GM12878 (cell line): ENCODE measurements at regions not wholly inside any gene's neighbourhood (a gene's known extent, or its start where the extent isn't known, plus 50 kb on each side); places are given as distances from the start of the nearest gene placed in this dataset.

Experiments used
- ATAC-seq: fragments of 200-7000 bp; cut with Tn5 transposase; 3 replicates; pipeline ENCODE4 v1.9.1; 2020; ENCODE audit warnings: mild to moderate bottlenecking, moderate library complexity
- BruUV-seq: library from RNA; stranded (reverse); fragments of 400-500 nt; replicated peaks from 2 replicates; lab custom pipeline; 2021; lab: Mats Ljungman, UMichigan
- CTCF ChIA-PET: fragments of 300-600 bp; sonication (Branson Sonifier 250); formaldehyde crosslinking; extraction: SDS; loops from one replicate; lab custom pipeline; 2021; ENCODE audit warnings: inconsistent platforms; lab: Yijun Ruan, JAX
- POLR2A ChIA-PET: fragments of 350-600 bp; formaldehyde crosslinking; extraction: SDS; loops from one replicate; lab custom pipeline; 2021; ENCODE audit warnings: inconsistent platforms; lab: Charles Lee
- RAD21 ChIA-PET: fragments of 300-600 bp; sonication (Branson Sonifier 250); formaldehyde crosslinking; loops from one replicate; lab custom pipeline; 2023; ENCODE audit warnings: antibody characterized with exemption; ENCODE audit not compliant: unreplicated experiment; lab: Charles Lee
- SMC1A ChIA-PET: fragments of 300-600 bp; sonication (Branson Sonifier 250); formaldehyde crosslinking; loops from one replicate; lab custom pipeline; 2023; ENCODE audit not compliant: unreplicated experiment, uncharacterized antibody; lab: Charles Lee
- DNase-seq: peaks from one replicate; pipeline ENCODE4 v3.0.0-alpha.2; 2011; ENCODE audit warnings: low read depth, low spot score
- FAIRE-seq: peaks from 3 replicates; lab custom pipeline; 2011; peaks lifted over from hg19 to GRCh38; lab: Jason Lieb, UNC
- H2AFZ ChIP-seq: 2 replicates; pipeline ENCODE4 v1.6.0; 2011; ENCODE audit warnings: low read depth, low read length, control low read depth; ENCODE audit not compliant: control insufficient read depth
- H3K27ac ChIP-seq: 2 replicates; pipeline ENCODE4 v1.5.1; 2011; ENCODE audit warnings: control low read depth; ENCODE audit not compliant: control insufficient read depth, insufficient read depth
- H3K27me3 ChIP-seq, 2 experiments: replicated peaks in 1 of 2; 2 replicates each; pipeline versions ENCODE4 v1.6.0 to v1.6.1; 2011; ENCODE audit warnings: low read length in 1 of 2; ENCODE audit not compliant: control insufficient read depth in 2 of 2, insufficient read depth in 2 of 2
- H3K36me3 ChIP-seq, 2 experiments: 2 replicates each; pipeline ENCODE4 v1.5.1; 2011; ENCODE audit warnings: low read length in 1 of 2; ENCODE audit not compliant: control insufficient read depth in 2 of 2, insufficient read depth in 2 of 2
- H3K4me1 ChIP-seq: 2 replicates; pipeline ENCODE4 v1.6.1; 2011; ENCODE audit warnings: mild to moderate bottlenecking, low read length, moderate library complexity, mixed read lengths; ENCODE audit not compliant: control insufficient read depth, insufficient read depth
- H3K4me2 ChIP-seq: 2 replicates; pipeline ENCODE4 v1.6.0; 2011; ENCODE audit warnings: control low read depth; ENCODE audit not compliant: control insufficient read depth, insufficient read depth
- H3K4me3 ChIP-seq: fragments of 200-600 bp; sonication (generic); 2 replicates; pipeline ENCODE4 v1.5.1; 2016
- H3K79me2 ChIP-seq: 2 replicates; pipeline ENCODE4 v1.6.0; 2011; ENCODE audit warnings: low read length; ENCODE audit not compliant: control insufficient read depth, insufficient read depth
- H3K9ac ChIP-seq: 2 replicates; pipeline ENCODE4 v1.8.0; 2011; ENCODE audit warnings: low read length, control low read depth, mixed read lengths; ENCODE audit not compliant: control insufficient read depth, insufficient read depth
- H3K9me3 ChIP-seq: replicated peaks from 3 replicates; pipeline ENCODE4 v1.5.1; 2011; ENCODE audit warnings: mild to moderate bottlenecking, low read length; ENCODE audit not compliant: control insufficient read depth, insufficient read depth
- H4K20me1 ChIP-seq: 2 replicates; pipeline ENCODE4 v1.6.0; 2011; ENCODE audit not compliant: control insufficient read depth, insufficient read depth
- CEBPZ ChIP-seq: fragments of 150-350 bp; IDR thresholded peaks from 2 replicates; pipeline ENCODE4 v1.6.1; 2016; ENCODE audit warnings: low read depth, low read length
- CREB1 ChIP-seq: IDR thresholded peaks from 2 replicates; pipeline ENCODE4 v1.6.1; 2012; ENCODE audit warnings: low read depth, mild to moderate bottlenecking, inconsistent platforms
- EED ChIP-seq: sonication (generic); IDR thresholded peaks from 2 replicates; pipeline ENCODE4 v1.6.1; 2016; ENCODE audit warnings: antibody characterized with exemption, low read depth
- EP300 ChIP-seq, 2 experiments: fragments of 150-350 bp in 1 of 2; IDR thresholded peaks; 2 replicates each; pipeline ENCODE4 v1.6.1; 2011 to 2012; ENCODE audit warnings: low read depth in 2 of 2, low read length in 2 of 2, borderline replicate concordance in 1 of 2, improper control_type of control experiment in 1 of 2, inconsistent platforms in 1 of 2; ENCODE audit not compliant: control insufficient read depth in 1 of 2
- IKZF2 ChIP-seq, 2 experiments: fragments of 450-650 bp; IDR thresholded peaks; 2 replicates each; pipeline ENCODE4 v1.6.1; 2017; ENCODE audit warnings: mild to moderate bottlenecking in 2 of 2, moderate library complexity in 2 of 2
- JUNB ChIP-seq: IDR thresholded peaks from 2 replicates; pipeline ENCODE4 v1.6.1; 2016; ENCODE audit warnings: antibody characterized with exemption, mild to moderate bottlenecking
- MEF2B ChIP-seq: fragments of 450-650 bp; IDR thresholded peaks from 2 replicates; pipeline ENCODE4 v1.6.1; 2018; ENCODE audit warnings: mild to moderate bottlenecking, moderate library complexity; ENCODE audit not compliant: partially characterized antibody, poor library complexity, severe bottlenecking
- MXI1 ChIP-seq: fragments of 150-350 bp; IDR thresholded peaks from 2 replicates; pipeline ENCODE4 v1.6.1; 2011; ENCODE audit warnings: low read depth, mild to moderate bottlenecking, inconsistent platforms, low read length, improper control_type of control experiment
- MYB ChIP-seq: fragments of 150-350 bp; IDR thresholded peaks from 2 replicates; pipeline ENCODE4 v1.6.1; 2014; ENCODE audit warnings: mild to moderate bottlenecking, low read depth, low read length, borderline replicate concordance
- POLR2A ChIP-seq: IDR thresholded peaks from 2 replicates; pipeline ENCODE4 v1.6.1; 2011; ENCODE audit warnings: low read depth, mild to moderate bottlenecking, low read length
- POLR2AphosphoS2 ChIP-seq: IDR thresholded peaks from 2 replicates; pipeline ENCODE4 v1.6.1; 2011; ENCODE audit warnings: low read depth, mild to moderate bottlenecking, low read length, improper control_type of control experiment, moderate library complexity
- POLR2AphosphoS5 ChIP-seq: IDR thresholded peaks from 2 replicates; pipeline ENCODE4 v1.6.1; 2011; ENCODE audit warnings: mild to moderate bottlenecking, low read length, inconsistent platforms
- WGBS: methylation state at CpG from one replicate; pipeline ENCODE4 v1.1.6; 2016; ENCODE audit warnings: low lambda C conversion rate; ENCODE audit not compliant: insufficient replicate concordance, insufficient coverage; ENCODE audit errors: missing lambda C conversion rate; 5-methylcytosine and 5-hydroxymethylcytosine counted together
- in situ Hi-C: fragments of 300-500 bp; cut with MboI; formaldehyde crosslinking; loops from 9 replicates; pipeline ENCODE4 v1.14.3; 2018; ENCODE audit warnings: mixed read lengths
- intact Hi-C: fragments of 100-400 bp; cut with micrococcal nuclease; formaldehyde crosslinking; loops from one replicate; pipeline ENCODE4 v1.14.2; 2022; ENCODE audit not compliant: unreplicated experiment
- TF ChIP-seq, protein P1 (sequence below): fragments of 450-650 bp; IDR thresholded peaks from 2 replicates; pipeline ENCODE4 v1.6.1; 2017; ENCODE audit warnings: low read depth, mild to moderate bottlenecking, moderate library complexity
- TF ChIP-seq, protein P2 (sequence below): IDR thresholded peaks from 2 replicates; pipeline ENCODE4 v1.6.1; 2012; ENCODE audit warnings: low read depth, low read length, improper control_type of control experiment

GRCh38 chr1:234980645-234981396 lies 147.8 kb downstream of the TOMM20 start:
- no TSS peak for BruUV-seq
- no peaks in the 10 kb centered on the region for H4K20me1 ChIP-seq
- ChIA-PET POLR2A (interaction anchor here (0.8 to 11.5 kb wide), 8 partner anchors 9 to 377 kb away, joined by 3 to 111 read pairs (median 6); no protein-coding TSS in a partner anchor), SMC1A (interaction anchor here (0.8 to 13.6 kb wide), 19 partner anchors 8 to 492 kb away, joined by 3 to 229 read pairs (median 7); no protein-coding TSS in a partner anchor), RAD21 (interaction anchor here (0.8 to 13.6 kb wide), 15 partner anchors 8 to 483 kb away, joined by 3 to 258 read pairs (median 32); no protein-coding TSS in a partner anchor), CTCF (interaction anchor here (0.8 to 7.3 kb wide), 8 partner anchors 8 to 103 kb away, joined by 3 to 43 read pairs (median 6); no protein-coding TSS in a partner anchor)
- peak overlapping the region; percentile 43 for H2AFZ ChIP-seq
- H3K9me3 ChIP-seq, result no peaks in the 10 kb centered on the region; the same call in 1 of the 3 replicates
- DNase-seq (peak; percentile 85), FAIRE-seq (peak; percentile 13), ATAC-seq (peak; percentile 53)
- H3K4me2 ChIP-seq, result peak overlapping the region; percentile 91
- H3K79me2 ChIP-seq, result peaks cover 9% of the 10 kb centered on the region
- intact Hi-C loops (no loop called here), in situ Hi-C loops (no loop called here)
- H3K9ac ChIP-seq, result peak overlapping the region; percentile 90
- no peaks in the 10 kb centered on the region for H3K27me3 ChIP-seq
- H3K36me3 ChIP-seq, result no peaks in the 10 kb centered on the region
- peak overlapping the region; percentile 98 for H3K27ac ChIP-seq
- peaks cover 85% of the 10 kb centered on the region for H3K4me1 ChIP-seq
- 1% methylated on average over 18 of the region's 18 CpGs for WGBS
- peak overlapping the region; percentile 29; the same call in 1 of the 2 replicates for H3K4me3 ChIP-seq
- TF ChIP-seq EP300 (IDR thresholded peaks at IDR 0.05; ENCODE audit: borderline replicate concordance in 1 of 2, control insufficient read depth in 1 of 2, low read depth in 2 of 2, low read length in 2 of 2), result peak in 1 of 2 experiments; percentile 86
- TF ChIP-seq POLR2A, result peak; percentile 69
- peak; percentile 27; the same call in 1 of the 2 replicates for TF ChIP-seq POLR2AphosphoS2
- TF ChIP-seq, protein P1, sequence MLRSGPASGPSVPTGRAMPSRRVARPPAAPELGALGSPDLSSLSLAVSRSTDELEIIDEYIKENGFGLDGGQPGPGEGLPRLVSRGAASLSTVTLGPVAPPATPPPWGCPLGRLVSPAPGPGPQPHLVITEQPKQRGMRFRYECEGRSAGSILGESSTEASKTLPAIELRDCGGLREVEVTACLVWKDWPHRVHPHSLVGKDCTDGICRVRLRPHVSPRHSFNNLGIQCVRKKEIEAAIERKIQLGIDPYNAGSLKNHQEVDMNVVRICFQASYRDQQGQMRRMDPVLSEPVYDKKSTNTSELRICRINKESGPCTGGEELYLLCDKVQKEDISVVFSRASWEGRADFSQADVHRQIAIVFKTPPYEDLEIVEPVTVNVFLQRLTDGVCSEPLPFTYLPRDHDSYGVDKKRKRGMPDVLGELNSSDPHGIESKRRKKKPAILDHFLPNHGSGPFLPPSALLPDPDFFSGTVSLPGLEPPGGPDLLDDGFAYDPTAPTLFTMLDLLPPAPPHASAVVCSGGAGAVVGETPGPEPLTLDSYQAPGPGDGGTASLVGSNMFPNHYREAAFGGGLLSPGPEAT, result peak; percentile 95
- peak; percentile 79 for TF ChIP-seq MEF2B
- TF ChIP-seq IKZF2 (IDR thresholded peaks at IDR 0.05), result peak; percentile 97
- TF ChIP-seq EED, result peak; percentile 95
- TF ChIP-seq, protein P2, sequence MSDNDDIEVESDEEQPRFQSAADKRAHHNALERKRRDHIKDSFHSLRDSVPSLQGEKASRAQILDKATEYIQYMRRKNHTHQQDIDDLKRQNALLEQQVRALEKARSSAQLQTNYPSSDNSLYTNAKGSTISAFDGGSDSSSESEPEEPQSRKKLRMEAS, result peak; percentile 47; the same call in 1 of the 2 replicates
- TF ChIP-seq JUNB, result peak; percentile 86
- TF ChIP-seq CEBPZ, result no peak
- TF ChIP-seq CREB1, result no peak
- TF ChIP-seq POLR2AphosphoS5, result peak; percentile 78
- TF ChIP-seq MXI1, result peak; percentile 42; the same call in 1 of the 2 replicates
- TF ChIP-seq MYB, result peak; percentile 93
